T-cell (primary cell): ENCODE measurements at regions not wholly inside any gene's neighbourhood (a gene's known extent, or its start where the extent isn't known, plus 50 kb on each side); places are given as distances from the start of the nearest gene placed in this dataset.
A peak's percentile ranks its signal among the peaks of the same experiment; 100 is the strongest.

ENCODE experiments used
- ATAC-seq, 4 experiments: fragments of 200-7000 bp in 3 of 4; fragments of 150-1000 bp in 1 of 4; cut with Tn5 transposase; replicated peaks in 1 of 4; 1 replicate in 3 of 4; 2 replicates in 1 of 4; pipeline ENCODE4 v1.10.0; 2021; ENCODE audit warnings: moderate library complexity in 3 of 4, mild to moderate bottlenecking in 2 of 4, moderate number of reproducible peaks in 1 of 4
- CTCF ChIA-PET, 2 donors: fragments of 300-600 bp; sonication (Branson Sonifier 250); formaldehyde crosslinking; loops; one replicate each; lab custom pipeline; 2022; ENCODE audit warnings: antibody characterized with exemption in 2 of 2; lab: Charles Lee
- POLR2A ChIA-PET, 2 donors: fragments of 300-600 bp; sonication (Branson Sonifier 250); formaldehyde crosslinking; loops; one replicate each; lab custom pipeline; 2022; ENCODE audit warnings: antibody characterized with exemption in 2 of 2; lab: Charles Lee
- DNase-seq, 35 experiments: peaks; one replicate each; pipeline versions ENCODE4 v3.0.0 to v3.0.0-alpha.2; 2013 to 2023
- H3K27ac ChIP-seq: one replicate; pipeline ENCODE4 v1.5.1; 2013; ENCODE audit warnings: low read length
- H3K27me3 ChIP-seq, 2 experiments: replicated peaks in 1 of 2; 1 replicate in 1 of 2; 2 replicates in 1 of 2; pipeline versions ENCODE4 v1.6.1 to v1.7.0; 2013; ENCODE audit warnings: low read length in 1 of 2, mixed read lengths in 1 of 2; ENCODE audit not compliant: control insufficient read depth in 2 of 2, insufficient read depth in 2 of 2; ENCODE audit errors: extremely low read depth in 1 of 2
- H3K36me3 ChIP-seq, 2 donors: 1 replicate in 1 of 2; 2 replicates in 1 of 2; pipeline versions ENCODE4 v1.6.1 to v1.7.0; 2013; ENCODE audit warnings: low read length in 1 of 2; ENCODE audit not compliant: control insufficient read depth in 2 of 2, insufficient read depth in 1 of 2; ENCODE audit errors: extremely low read depth in 1 of 2
- H3K4me1 ChIP-seq, 2 experiments: 1 replicate in 1 of 2; 2 replicates in 1 of 2; pipeline versions ENCODE4 v1.6.1 to v1.7.0; 2013; ENCODE audit warnings: low read length in 2 of 2, mixed read lengths in 1 of 2; ENCODE audit not compliant: insufficient read depth in 2 of 2, control insufficient read depth in 1 of 2; ENCODE audit errors: extremely low read depth in 1 of 2
- H3K4me3 ChIP-seq, 2 donors: 1 replicate in 1 of 2; 2 replicates in 1 of 2; pipeline versions ENCODE4 v1.5.1 to v1.7.0; 2013; ENCODE audit warnings: mild to moderate bottlenecking in 2 of 2, low read length in 1 of 2, moderate library complexity in 1 of 2; ENCODE audit not compliant: control insufficient read depth in 1 of 2; ENCODE audit errors: extremely low read depth in 1 of 2
- H3K9me3 ChIP-seq: 2 replicates; pipeline ENCODE4 v1.7.0; 2013
- H3K27ac Mint-ChIP-seq, 2 donors: one replicate each; pipeline ENCODE4 v1.8.0; 2020 to 2021; ENCODE audit warnings: mild to moderate bottlenecking in 2 of 2, mixed read lengths in 2 of 2
- H3K27me3 Mint-ChIP-seq, 2 donors: one replicate each; pipeline ENCODE4 v1.8.0; 2021 to 2022; ENCODE audit warnings: mixed read lengths in 2 of 2
- H3K36me3 Mint-ChIP-seq: one replicate; pipeline ENCODE4 v1.8.0; 2021; ENCODE audit warnings: mixed read lengths
- H3K4me1 Mint-ChIP-seq, 3 donors: one replicate each; pipeline ENCODE4 v1.8.0; 2020 to 2022; ENCODE audit warnings: mixed read lengths in 3 of 3, mild to moderate bottlenecking in 1 of 3
- H3K4me3 Mint-ChIP-seq, 3 donors: one replicate each; pipeline ENCODE4 v1.8.0; 2020 to 2022; ENCODE audit warnings: mild to moderate bottlenecking in 3 of 3, mixed read lengths in 3 of 3, moderate library complexity in 3 of 3
- H3K9me3 Mint-ChIP-seq, 3 donors: one replicate each; pipeline ENCODE4 v1.8.0; 2020 to 2022; ENCODE audit warnings: mixed read lengths in 3 of 3
- WGBS: methylation state at CpG from one replicate; pipeline ENCODE4 v1.1.5; 2013; ENCODE audit warnings: missing lambda C conversion rate; ENCODE audit not compliant: insufficient coverage; 5-methylcytosine and 5-hydroxymethylcytosine counted together

GRCh38 chr18:70600225-70600925 lies 311.5 kb downstream of the SOCS6 start:
- Mint-ChIP-seq H3K27me3 (no peaks in the 10 kb centered on the region), H3K4me3 (peak overlapping the region; percentile 34 to 77 (median 67)), H3K36me3 (peaks cover 6% of the 10 kb centered on the region), H3K9me3 (peaks cover 4 to 8% (median 7%) of the 10 kb centered on the region in 3 donors), H3K4me1 (peaks cover 27% of the 10 kb centered on the region in 3 donors), H3K27ac (peak overlapping the region; percentile 66 to 95)
- no CpG with 5 or more reads among the region's 1 CpG for WGBS
- Histone ChIP-seq H3K36me3 (no peaks in the 10 kb centered on the region), H3K27me3 (no peaks in the 10 kb centered on the region), H3K27ac (no peak overlapping the region), H3K4me3 (no peak overlapping the region), H3K9me3 (no peaks in the 10 kb centered on the region), H3K4me1 (no peaks in the 10 kb centered on the region)
- ChIA-PET CTCF (interaction anchor here (1.1 to 1.3 kb wide), 2 partner anchors 9 to 58 kb away, joined by 3 to 5 read pairs; no protein-coding TSS in a partner anchor), POLR2A (no interaction called here)
- DNase-seq, result no peak
- ATAC-seq, result peak in 1 of 4 experiments; percentile 29

GRCh38 chr18:70598406-70598805 lies 309.6 kb downstream of the SOCS6 start:
- no peak for DNase-seq
- H3K36me3 Mint-ChIP-seq, result no peaks in the 10 kb centered on the region
- H3K4me1 Mint-ChIP-seq, result peaks cover 19 to 27% (median 23%) of the 10 kb centered on the region in 3 donors
- no peak overlapping the region for H3K27ac ChIP-seq
- ChIA-PET POLR2A (no interaction called here), CTCF (interaction anchor here in 1 of 2 donors (1.2 to 1.5 kb wide), 2 partner anchors 23 to 60 kb away, joined by 4 read pairs; no protein-coding TSS in a partner anchor)
- H3K27me3 Mint-ChIP-seq, result no peaks in the 10 kb centered on the region
- no peak overlapping the region for H3K4me3 Mint-ChIP-seq
- no peak overlapping the region for H3K4me3 ChIP-seq
- H3K9me3 ChIP-seq, result no peaks in the 10 kb centered on the region
- H3K27me3 ChIP-seq, result no peaks in the 10 kb centered on the region
- H3K36me3 ChIP-seq, result no peaks in the 10 kb centered on the region
- peak in 1 of 4 experiments; percentile 18 for ATAC-seq
- no peaks in the 10 kb centered on the region for H3K4me1 ChIP-seq
- H3K9me3 Mint-ChIP-seq, result peaks cover 0 to 7% (median 3%) of the 10 kb centered on the region in 3 donors
- H3K27ac Mint-ChIP-seq, result no peak overlapping the region

GRCh38 chr18:70582981-70583380 lies 294.1 kb downstream of the SOCS6 start:
- WGBS, result no CpG with 5 or more reads among the region's 2 CpGs
- DNase-seq, result no peak
- Mint-ChIP-seq H3K27ac (no peak overlapping the region), H3K4me3 (no peak overlapping the region), H3K27me3 (no peaks in the 10 kb centered on the region), H3K4me1 (peaks cover 0 to 5% (median 0%) of the 10 kb centered on the region in 3 donors), H3K36me3 (no peaks in the 10 kb centered on the region), H3K9me3 (peaks cover 21 to 32% (median 26%) of the 10 kb centered on the region in 3 donors)
- H3K4me3 ChIP-seq, result no peak overlapping the region
- no peaks in the 10 kb centered on the region for H3K9me3 ChIP-seq
- CTCF ChIA-PET, result no interaction called here
- no peaks in the 10 kb centered on the region for H3K36me3 ChIP-seq
- H3K4me1 ChIP-seq, result no peaks in the 10 kb centered on the region
- POLR2A ChIA-PET, result interaction anchor here in 1 of 2 donors (0.7 kb wide), 1 partner anchor 41 kb away, joined by 3 read pairs; no protein-coding TSS in a partner anchor
- ATAC-seq, result no peak
- H3K27ac ChIP-seq, result no peak overlapping the region
- no peaks in the 10 kb centered on the region for H3K27me3 ChIP-seq

- no peak for ATAC-seq
- Mint-ChIP-seq H3K36me3 (no peaks in the 10 kb centered on the region), H3K27ac (no peak overlapping the region), H3K4me1 (peaks cover 0 to 5% (median 0%) of the 10 kb centered on the region in 3 donors), H3K4me3 (no peak overlapping the region), H3K27me3 (no peaks in the 10 kb centered on the region), H3K9me3 (peaks cover 0 to 9% (median 0%) of the 10 kb centered on the region in 3 donors)
- Histone ChIP-seq H3K27me3 (no peaks in the 10 kb centered on the region), H3K4me3 (no peak overlapping the region), H3K4me1 (no peaks in the 10 kb centered on the region), H3K36me3 (no peaks in the 10 kb centered on the region), H3K27ac (no peak overlapping the region), H3K9me3 (no peaks in the 10 kb centered on the region)
- CTCF ChIA-PET, result no interaction called here
- no peak for DNase-seq
- 65% methylated on average over 5 of the region's 6 CpGs for WGBS
- POLR2A ChIA-PET, result no interaction called here
Measured at GRCh38 chr18:70578480-70578879, 289.6 kb downstream of the SOCS6 start.

GRCh38 chr18:70577023-70577420 lies 288.2 kb downstream of the SOCS6 start:
- no peak overlapping the region for H3K4me3 Mint-ChIP-seq
- no peaks in the 10 kb centered on the region for H3K4me1 ChIP-seq
- WGBS, result 75% methylated on average over 2 of the region's 4 CpGs
- ATAC-seq (no peak), DNase-seq (no peak)
- ChIA-PET CTCF (no interaction called here), POLR2A (no interaction called here)
- H3K27ac Mint-ChIP-seq, result no peak overlapping the region
- H3K27ac ChIP-seq, result no peak overlapping the region
- no peaks in the 10 kb centered on the region for H3K27me3 ChIP-seq
- H3K36me3 ChIP-seq, result no peaks in the 10 kb centered on the region
- peaks cover 0 to 5% (median 0%) of the 10 kb centered on the region in 3 donors for H3K4me1 Mint-ChIP-seq
- H3K4me3 ChIP-seq, result no peak overlapping the region
- no peaks in the 10 kb centered on the region for H3K27me3 Mint-ChIP-seq
- H3K9me3 Mint-ChIP-seq, result peaks cover 0 to 13% (median 0%) of the 10 kb centered on the region in 3 donors
- no peaks in the 10 kb centered on the region for H3K9me3 ChIP-seq
- no peaks in the 10 kb centered on the region for H3K36me3 Mint-ChIP-seq

- H3K9me3 Mint-ChIP-seq, result peaks cover 0 to 13% (median 0%) of the 10 kb centered on the region in 3 donors
- no peak for ATAC-seq
- CTCF ChIA-PET, result no interaction called here
Measured at GRCh38 chr18:70576276-70577022, 287.6 kb downstream of the SOCS6 start.

More at GRCh38 chr18:70576276-70577022, 287.6 kb downstream of the SOCS6 start:
- Mint-ChIP-seq H3K4me3 (no peak overlapping the region), H3K4me1 (peaks cover 0 to 5% (median 0%) of the 10 kb centered on the region in 3 donors), H3K27ac (no peak overlapping the region), H3K27me3 (no peaks in the 10 kb centered on the region), H3K36me3 (no peaks in the 10 kb centered on the region)
- no peak overlapping the region for H3K4me3 ChIP-seq
- WGBS, result 67% methylated on average over 1 of the region's 9 CpGs
- no peaks in the 10 kb centered on the region for H3K36me3 ChIP-seq
- POLR2A ChIA-PET, result no interaction called here
- no peaks in the 10 kb centered on the region for H3K4me1 ChIP-seq
- no peaks in the 10 kb centered on the region for H3K9me3 ChIP-seq
- DNase-seq, result no peak
- no peak overlapping the region for H3K27ac ChIP-seq
- no peaks in the 10 kb centered on the region for H3K27me3 ChIP-seq
